Effector memory CD8-positive, alpha-beta T cell (primary cell): ENCODE measurements at regions not wholly inside any gene's neighbourhood (a gene's known extent, or its start where the extent isn't known, plus 50 kb on each side); places are given as distances from the start of the nearest gene placed in this dataset.
"Not testable (repeated sequence)": the region's sequence is repeated elsewhere in the genome, so short reads cannot be mapped to it uniquely, and the experiment has no call there.

Source experiments
- ATAC-seq: fragments of 150-1000 bp; cut with Tn5 transposase; replicated peaks from 2 replicates; pipeline ENCODE4 v1.10.0; 2021; ENCODE audit warnings: mild to moderate bottlenecking, moderate library complexity
- DNase-seq, 3 experiments: peaks; one replicate each; pipeline ENCODE4 v3.0.0; 2021
- H3K27ac Mint-ChIP-seq, 2 donors: one replicate each; pipeline ENCODE4 v1.8.0; 2022; ENCODE audit warnings: mild to moderate bottlenecking in 2 of 2, mixed read lengths in 2 of 2, moderate library complexity in 2 of 2
- H3K27me3 Mint-ChIP-seq, 2 donors: one replicate each; pipeline ENCODE4 v1.8.0; 2022; ENCODE audit warnings: mixed read lengths in 2 of 2
- H3K36me3 Mint-ChIP-seq: one replicate; pipeline ENCODE4 v1.8.0; 2022; ENCODE audit warnings: mild to moderate bottlenecking, moderate library complexity, mixed read lengths; ENCODE audit not compliant: insufficient read depth
- H3K4me1 Mint-ChIP-seq, 2 donors: one replicate each; pipeline ENCODE4 v1.8.0; 2022; ENCODE audit warnings: low read depth in 2 of 2, mixed read lengths in 2 of 2
- H3K4me3 Mint-ChIP-seq, 2 donors: one replicate each; pipeline ENCODE4 v1.8.0; 2022; ENCODE audit warnings: mild to moderate bottlenecking in 2 of 2, mixed read lengths in 2 of 2, moderate library complexity in 2 of 2
- H3K9me3 Mint-ChIP-seq, 2 donors: one replicate each; pipeline ENCODE4 v1.8.0; 2022; ENCODE audit warnings: mixed read lengths in 2 of 2

DNA sequence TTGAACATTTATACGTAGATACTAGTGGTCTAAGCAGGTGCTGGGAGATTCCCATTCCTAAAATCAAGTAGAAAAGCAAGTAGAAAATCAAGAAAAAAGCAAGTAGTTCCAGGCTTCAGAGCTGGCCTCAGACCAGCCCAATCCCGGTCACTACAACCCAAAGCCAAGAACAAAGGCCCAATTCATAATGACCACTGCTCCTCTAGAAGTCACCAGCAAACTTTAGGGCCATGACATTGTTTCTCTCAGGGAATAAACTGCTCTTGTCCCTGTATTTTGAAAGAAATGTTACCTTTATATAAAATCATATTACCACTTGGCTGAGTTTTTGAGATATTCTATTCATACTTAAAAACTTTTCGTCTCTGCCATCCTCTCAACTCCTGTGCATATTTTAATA lies 106.3 kb upstream of the IL12A start:
- Mint-ChIP-seq H3K36me3 (no peaks in the 10 kb centered on the region), H3K4me3 (no peak overlapping the region), H3K4me1 (no peaks in the 10 kb centered on the region), H3K27ac (no peak overlapping the region), H3K27me3 (peaks cover 15 to 28% of the 10 kb centered on the region in 2 donors), H3K9me3 (no peaks in the 10 kb centered on the region)
- ATAC-seq (no peak), DNase-seq (no peak)

- Mint-ChIP-seq H3K27ac (no peak overlapping the region), H3K27me3 (peaks cover 9 to 23% of the 10 kb centered on the region in 2 donors), H3K9me3 (no peaks in the 10 kb centered on the region), H3K36me3 (no peaks in the 10 kb centered on the region), H3K4me1 (no peaks in the 10 kb centered on the region), H3K4me3 (no peak overlapping the region)
- no peak for DNase-seq
- no peak for ATAC-seq
Measured at GRCh38 chr3:159882790-159883779, 105.5 kb upstream of the IL12A start.

DNA sequence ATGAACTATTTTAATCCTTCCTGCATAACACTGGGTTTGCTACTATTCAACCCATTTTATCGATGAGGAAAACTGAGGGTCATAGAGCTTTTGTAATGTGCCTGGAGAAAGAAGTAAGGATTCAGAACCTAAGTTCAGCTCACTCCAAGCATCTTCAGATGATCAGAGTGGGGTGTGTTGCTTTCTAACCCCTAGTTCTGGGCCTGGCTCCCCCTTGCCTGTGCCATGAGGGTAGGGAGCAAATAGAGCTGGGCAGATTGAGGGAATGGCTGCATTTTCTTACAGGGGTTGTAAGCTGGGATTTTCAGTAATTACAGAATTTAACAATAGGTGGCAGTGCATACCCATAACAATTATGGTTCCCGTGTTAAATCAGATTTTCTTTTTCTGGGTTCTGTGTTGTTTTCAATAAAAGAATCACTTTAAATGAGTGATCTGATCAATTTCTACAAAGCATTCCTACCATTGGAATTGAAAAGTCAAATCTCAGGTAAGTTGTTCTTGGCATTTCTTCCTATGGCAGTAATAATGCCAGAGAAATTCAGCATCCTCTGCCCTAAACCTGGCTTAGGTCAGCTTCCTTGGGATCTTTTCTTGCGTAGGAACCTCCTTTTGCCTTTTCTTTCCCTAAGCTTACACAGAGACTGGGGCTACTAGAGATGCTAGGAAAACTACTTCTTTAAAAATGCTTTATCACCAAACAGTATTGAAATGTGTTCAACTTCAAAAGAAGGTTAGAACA lies 103.8 kb upstream of the IL12A start:
- peaks cover 21 to 32% of the 10 kb centered on the region in 2 donors for H3K27me3 Mint-ChIP-seq
- no peaks in the 10 kb centered on the region for H3K4me1 Mint-ChIP-seq
- H3K36me3 Mint-ChIP-seq, result no peaks in the 10 kb centered on the region
- DNase-seq (no peak), ATAC-seq (peak; percentile 26)
- H3K27ac Mint-ChIP-seq, result no peak overlapping the region
- no peak overlapping the region for H3K4me3 Mint-ChIP-seq
- H3K9me3 Mint-ChIP-seq, result no peaks in the 10 kb centered on the region

GRCh38 chr3:159886050-159886449 lies 102.6 kb upstream of the IL12A start:
- ATAC-seq, result no peak
- H3K27me3 Mint-ChIP-seq, result peaks cover 14 to 38% of the 10 kb centered on the region in 2 donors
- H3K27ac Mint-ChIP-seq, result no peak overlapping the region
- H3K9me3 Mint-ChIP-seq, result no peaks in the 10 kb centered on the region
- no peaks in the 10 kb centered on the region for H3K4me1 Mint-ChIP-seq
- no peak for DNase-seq
- no peaks in the 10 kb centered on the region for H3K36me3 Mint-ChIP-seq
- no peak overlapping the region for H3K4me3 Mint-ChIP-seq

GRCh38 chr3:159886530-159886929 lies 102.1 kb upstream of the IL12A start:
- DNase-seq, H3K4me1 Mint-ChIP-seq, H3K27ac Mint-ChIP-seq, H3K9me3 Mint-ChIP-seq, H3K4me3 Mint-ChIP-seq, H3K36me3 Mint-ChIP-seq, ATAC-seq: not testable (repeated sequence)
- peaks cover 14 to 42% of the 10 kb centered on the region in 2 donors for H3K27me3 Mint-ChIP-seq

- ATAC-seq, result no peak
- Mint-ChIP-seq H3K27ac (no peak overlapping the region), H3K36me3 (no peaks in the 10 kb centered on the region), H3K9me3 (no peaks in the 10 kb centered on the region), H3K4me3 (no peak overlapping the region), H3K27me3 (peaks cover 14 to 42% of the 10 kb centered on the region in 2 donors), H3K4me1 (no peaks in the 10 kb centered on the region)
- DNase-seq, result no peak
Measured at GRCh38 chr3:159887168-159887567, 101.5 kb upstream of the IL12A start.

GRCh38 chr3:159887911-159888310 lies 100.7 kb upstream of the IL12A start:
- Mint-ChIP-seq H3K27me3 (peaks cover 16 to 41% of the 10 kb centered on the region in 2 donors), H3K4me1 (no peaks in the 10 kb centered on the region), H3K9me3 (no peaks in the 10 kb centered on the region), H3K36me3 (no peaks in the 10 kb centered on the region), H3K27ac (no peak overlapping the region), H3K4me3 (no peak overlapping the region)
- DNase-seq (no peak), ATAC-seq (no peak)

GRCh38 chr3:159892171-159892795 lies 96.4 kb upstream of the IL12A start:
- Mint-ChIP-seq H3K27ac (no peak overlapping the region), H3K4me3 (no peak overlapping the region), H3K36me3 (no peaks in the 10 kb centered on the region), H3K4me1 (no peaks in the 10 kb centered on the region), H3K9me3 (no peaks in the 10 kb centered on the region), H3K27me3 (peaks cover 39 to 56% of the 10 kb centered on the region in 2 donors)
- ATAC-seq, result no peak
- no peak for DNase-seq

DNA sequence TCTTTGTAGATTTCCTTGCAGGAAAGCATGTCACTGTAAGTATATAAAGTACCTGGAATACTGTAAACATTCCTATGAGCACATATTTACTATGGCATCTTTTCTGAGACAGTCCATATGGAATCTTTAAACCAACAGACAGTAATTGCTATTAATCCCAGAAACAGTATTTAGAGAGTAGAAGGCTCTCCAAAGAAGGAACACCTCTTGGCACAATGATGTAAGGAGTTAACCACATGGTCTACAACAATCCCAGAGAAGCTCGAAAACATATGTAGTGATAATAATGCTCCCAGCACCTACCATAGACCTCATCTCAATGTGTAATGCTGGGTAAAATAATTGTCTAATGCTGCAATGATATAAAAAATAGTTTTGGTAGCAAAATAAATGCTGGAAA lies 95.8 kb upstream of the IL12A start:
- H3K4me1 Mint-ChIP-seq, result no peaks in the 10 kb centered on the region
- peaks cover 39 to 56% of the 10 kb centered on the region in 2 donors for H3K27me3 Mint-ChIP-seq
- DNase-seq (no peak), ATAC-seq (no peak)
- no peaks in the 10 kb centered on the region for H3K36me3 Mint-ChIP-seq
- H3K4me3 Mint-ChIP-seq, result no peak overlapping the region
- H3K27ac Mint-ChIP-seq, result no peak overlapping the region
- no peaks in the 10 kb centered on the region for H3K9me3 Mint-ChIP-seq

- ATAC-seq (no peak), DNase-seq (no peak)
- Mint-ChIP-seq H3K27me3 (peaks cover 36 to 52% of the 10 kb centered on the region in 2 donors), H3K36me3 (no peaks in the 10 kb centered on the region), H3K4me3 (no peak overlapping the region), H3K4me1 (no peaks in the 10 kb centered on the region), H3K9me3 (no peaks in the 10 kb centered on the region), H3K27ac (no peak overlapping the region)
Measured at GRCh38 chr3:159894386-159894785, 94.2 kb upstream of the IL12A start.

- Mint-ChIP-seq H3K27ac (no peak overlapping the region), H3K4me1 (no peaks in the 10 kb centered on the region), H3K4me3 (no peak overlapping the region), H3K27me3 (peaks cover 42 to 57% of the 10 kb centered on the region in 2 donors), H3K36me3 (no peaks in the 10 kb centered on the region), H3K9me3 (no peaks in the 10 kb centered on the region)
- DNase-seq, result no peak
- ATAC-seq, result no peak
Measured at GRCh38 chr3:159895430-159895829, 93.2 kb upstream of the IL12A start.

GRCh38 chr3:159896543-159896942 lies 92.1 kb upstream of the IL12A start:
- Mint-ChIP-seq H3K4me1 (no peaks in the 10 kb centered on the region), H3K9me3 (no peaks in the 10 kb centered on the region), H3K27me3 (peaks cover 48 to 59% of the 10 kb centered on the region in 2 donors), H3K36me3 (no peaks in the 10 kb centered on the region), H3K27ac (no peak overlapping the region), H3K4me3 (no peak overlapping the region)
- ATAC-seq (no peak), DNase-seq (no peak)

- Mint-ChIP-seq H3K4me1 (no peaks in the 10 kb centered on the region), H3K36me3 (no peaks in the 10 kb centered on the region), H3K4me3 (no peak overlapping the region), H3K27me3 (peaks cover 49 to 51% of the 10 kb centered on the region in 2 donors), H3K9me3 (no peaks in the 10 kb centered on the region), H3K27ac (no peak overlapping the region)
- DNase-seq (no peak), ATAC-seq (no peak)
Measured at GRCh38 chr3:159897331-159898075, 91.1 kb upstream of the IL12A start.
